Nucleus accumbens (tissue), 56 donors: ENCODE measurements at regions not wholly inside any gene's neighbourhood (a gene's known extent, or its start where the extent isn't known, plus 50 kb on each side); places are given as distances from the start of the nearest gene placed in this dataset.

ENCODE experiments used
- DNase-seq, 56 donors: peaks; one replicate each; lab custom pipeline; 2025; lab: John Stamatoyannopoulos, UW

DNA sequence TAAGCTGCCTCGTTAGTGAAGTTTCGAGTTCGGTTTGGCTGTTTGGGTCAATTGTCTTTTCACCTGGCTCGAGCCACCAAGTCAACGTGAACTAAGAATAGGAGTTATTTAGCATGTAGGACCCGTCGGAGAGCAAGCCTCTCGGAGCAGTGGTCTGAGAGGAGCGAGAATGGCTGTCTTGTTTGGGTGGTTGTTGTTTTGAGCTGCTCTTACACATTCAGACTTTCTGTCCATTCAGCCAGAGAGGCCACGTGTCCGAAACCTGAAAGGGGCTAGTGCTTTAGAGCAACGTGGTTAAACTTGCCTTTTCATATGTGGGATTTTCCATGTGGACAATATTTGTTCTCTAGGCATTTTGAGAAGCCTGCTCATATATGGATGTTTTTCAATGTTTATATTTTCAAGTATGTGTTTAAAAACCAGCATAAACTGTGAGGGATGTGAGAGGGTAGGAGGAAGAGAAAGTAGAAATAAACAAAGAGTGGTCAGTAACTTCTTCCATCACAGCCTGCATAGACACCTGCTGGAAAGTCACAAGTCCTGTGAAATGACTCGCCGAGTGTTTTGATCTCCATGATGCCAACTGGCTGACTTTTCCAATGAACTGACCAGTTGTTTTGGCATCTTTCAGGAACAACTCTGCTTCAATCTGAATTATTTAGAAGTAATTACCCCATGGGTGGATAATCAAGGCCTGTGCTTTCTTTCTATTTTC is 221.0 kb downstream of the ASCL1 start:
- peak in 19 of 56 donors; percentile 1 to 32 (median 5) for DNase-seq

DNA sequence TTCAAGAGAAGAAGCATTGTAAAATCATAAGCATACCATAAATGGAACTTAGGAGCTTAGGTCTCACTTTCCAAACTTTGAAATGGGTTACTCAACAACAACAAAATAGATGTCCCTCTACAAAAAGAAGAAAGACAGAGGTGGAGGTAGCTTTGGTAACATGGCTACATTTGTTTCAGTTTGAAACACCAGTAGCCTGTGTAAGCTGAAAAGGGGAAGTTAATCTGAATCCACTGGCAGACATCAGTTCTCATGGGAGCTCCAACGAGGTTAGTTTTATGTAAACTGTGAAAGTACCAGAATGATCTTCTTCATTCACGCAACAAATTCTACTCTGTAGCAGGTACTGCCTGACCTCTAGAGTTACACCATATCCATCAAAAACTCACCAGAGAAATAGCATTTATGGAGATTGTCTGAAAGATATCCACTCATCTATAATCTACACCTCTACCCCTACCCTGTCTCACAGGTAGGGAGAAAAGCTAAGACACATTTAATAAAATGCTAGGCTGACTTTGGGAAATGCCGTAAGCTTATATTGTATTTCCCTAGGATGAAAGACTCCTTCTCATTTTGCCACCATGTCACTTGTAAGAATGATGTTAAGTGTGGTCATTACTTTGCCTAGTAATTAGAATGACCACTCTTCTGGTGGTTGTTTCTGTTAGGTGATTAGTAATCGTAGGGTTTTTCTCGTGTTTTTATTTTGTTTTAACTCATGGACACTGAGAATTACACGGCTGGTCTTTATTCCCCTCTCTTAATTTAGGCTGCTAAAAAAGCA is 224.1 kb downstream of the ASCL1 start:
- DNase-seq: no peak

DNA sequence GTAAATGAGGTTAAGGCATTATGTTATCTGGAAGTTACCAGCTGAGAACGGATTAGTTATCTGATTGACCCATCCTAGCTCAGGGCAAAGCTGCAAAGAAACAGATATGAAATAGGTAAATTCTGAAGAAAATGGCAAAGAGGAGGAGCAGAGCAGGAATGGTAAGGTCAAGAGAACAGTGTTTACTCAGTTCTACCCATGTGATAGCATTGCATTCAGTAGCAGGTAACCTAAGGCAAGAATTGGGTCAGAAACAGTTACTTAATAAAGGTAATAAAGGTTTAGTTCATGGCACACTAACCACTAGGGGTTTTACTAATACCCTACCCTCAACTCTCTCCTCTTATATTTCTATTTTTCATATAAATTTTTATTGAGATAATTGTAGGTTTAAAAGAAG is 224.8 kb downstream of the ASCL1 start:
- no peak for DNase-seq

DNA sequence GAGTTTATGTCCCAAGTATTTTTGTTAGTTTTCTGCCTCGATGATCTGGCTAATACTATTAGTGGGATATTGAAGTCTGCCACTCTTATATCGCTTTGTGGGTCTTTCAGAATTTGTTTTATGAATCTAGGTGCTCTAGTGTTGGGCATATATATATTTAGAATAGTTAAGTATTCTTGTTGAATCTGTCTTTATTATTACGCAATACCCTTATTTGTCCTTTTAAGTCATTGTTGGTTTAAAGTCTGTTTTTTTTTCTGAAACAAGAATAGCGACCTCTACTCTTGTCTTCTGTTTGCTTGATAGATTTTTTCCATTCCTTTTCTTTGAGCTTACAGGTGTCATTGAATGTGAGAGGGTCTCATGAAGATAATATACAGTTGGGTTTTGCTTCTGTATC is 239.0 kb downstream of the ASCL1 start:
- no peak for DNase-seq

DNA sequence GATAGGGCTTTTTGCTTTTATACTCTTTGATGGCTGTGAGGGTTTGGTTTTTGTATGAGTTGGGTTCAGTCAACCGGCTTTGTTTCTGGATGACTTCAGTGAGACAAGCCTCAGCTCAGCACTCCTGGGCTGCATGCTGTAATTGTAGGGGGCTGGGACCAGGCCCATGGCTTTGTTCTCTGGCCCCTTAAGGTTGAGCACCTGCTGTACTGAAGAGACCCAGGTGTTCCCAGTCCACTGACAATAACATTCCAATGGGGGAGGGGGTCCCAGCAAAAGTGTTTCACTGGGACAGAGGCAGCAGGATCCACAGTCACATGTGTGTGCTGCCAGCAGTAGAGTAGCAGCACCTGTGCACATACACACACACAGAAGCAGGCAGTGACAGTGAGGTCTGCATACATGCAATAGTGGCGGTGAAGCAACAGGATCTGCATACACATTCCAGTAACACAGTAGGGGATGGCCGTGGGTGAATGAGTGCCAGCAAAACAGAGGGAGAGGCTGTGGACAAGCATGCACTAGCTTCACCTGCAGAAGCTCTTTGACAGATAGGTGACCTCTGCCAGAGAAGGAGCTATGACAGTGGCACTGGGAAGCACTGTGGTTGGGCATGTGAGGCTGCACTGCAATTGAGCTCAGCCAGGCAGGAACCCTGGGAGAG is 240.4 kb downstream of the ASCL1 start:
- no peak for DNase-seq

DNA sequence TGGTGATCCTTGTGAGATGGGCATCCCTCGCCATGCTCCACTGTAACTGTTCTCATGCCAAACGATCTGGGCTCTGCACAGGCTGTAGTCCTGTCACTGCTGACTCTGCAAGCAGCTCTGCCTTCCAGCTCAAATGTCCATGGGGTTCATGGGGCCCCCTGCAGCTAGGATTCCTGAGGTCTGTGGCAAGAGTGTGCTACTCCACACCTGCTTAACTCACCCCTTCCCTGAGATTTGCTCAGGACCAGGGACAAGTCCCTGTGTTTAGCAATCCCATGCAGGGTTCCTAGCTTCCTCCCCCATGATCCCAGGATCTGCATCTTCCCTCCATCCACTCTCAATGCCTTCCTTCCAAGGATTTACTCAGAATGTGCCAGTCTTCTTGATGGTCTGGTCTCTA is 241.0 kb downstream of the ASCL1 start:
- DNase-seq: no peak

DNA sequence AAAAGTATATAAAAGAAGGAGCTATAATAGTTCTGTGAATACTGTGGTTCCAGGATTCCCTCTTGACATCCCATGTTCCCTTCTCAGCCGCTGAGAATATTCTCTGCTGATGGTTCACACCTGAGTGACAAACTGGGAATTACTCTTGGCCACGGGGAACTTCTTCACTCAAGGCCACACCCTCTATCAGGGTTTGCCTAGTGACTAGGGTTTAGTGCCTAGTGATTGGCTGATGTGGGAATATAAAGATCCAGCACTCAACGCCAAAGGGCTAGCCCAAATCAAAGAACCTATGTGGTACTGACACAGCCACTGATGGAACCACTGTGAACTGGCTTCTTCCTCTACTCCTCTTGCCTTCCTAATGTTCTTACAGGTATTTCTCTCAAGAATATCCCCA is 248.4 kb downstream of the ASCL1 start:
- DNase-seq: no peak

DNA sequence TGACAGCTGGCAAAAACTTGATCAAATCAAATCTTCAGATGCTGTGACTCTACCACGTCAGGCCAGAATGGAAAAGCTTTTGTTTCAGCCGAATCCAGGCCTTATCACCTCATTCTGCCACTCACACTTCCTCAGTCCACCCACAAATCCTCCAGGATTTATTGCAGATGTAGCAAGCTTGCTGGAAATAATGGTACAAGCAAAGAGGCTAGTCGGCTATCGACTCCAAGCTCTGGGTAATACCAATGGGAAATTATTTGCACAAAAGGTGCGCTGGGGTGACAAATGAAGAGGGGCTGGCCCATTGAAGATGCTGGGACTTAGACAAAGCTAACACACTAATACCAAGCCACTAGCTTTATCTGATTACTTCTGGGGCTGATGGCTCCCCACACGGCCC is 250.5 kb downstream of the ASCL1 start:
- no peak for DNase-seq

DNA sequence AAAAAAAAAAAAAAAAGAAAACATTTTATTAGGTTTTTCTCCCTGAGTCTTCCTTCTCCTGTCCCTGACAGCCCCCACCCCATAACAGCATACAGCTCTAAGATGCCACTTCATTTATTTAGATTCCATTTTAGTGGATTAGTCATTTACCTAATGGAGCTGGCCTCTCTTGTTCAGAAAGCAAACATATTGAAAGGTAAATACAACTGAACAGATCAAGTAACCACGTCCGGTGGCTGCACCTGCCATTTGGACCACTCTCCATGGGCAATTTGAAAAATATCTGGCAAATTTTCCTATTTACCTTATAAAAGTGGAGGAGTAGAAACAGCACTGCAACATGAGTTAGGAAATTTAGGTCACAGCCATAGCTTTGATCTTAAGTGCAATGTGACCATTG is 254.6 kb downstream of the C12orf42 start:
- DNase-seq: no peak

DNA sequence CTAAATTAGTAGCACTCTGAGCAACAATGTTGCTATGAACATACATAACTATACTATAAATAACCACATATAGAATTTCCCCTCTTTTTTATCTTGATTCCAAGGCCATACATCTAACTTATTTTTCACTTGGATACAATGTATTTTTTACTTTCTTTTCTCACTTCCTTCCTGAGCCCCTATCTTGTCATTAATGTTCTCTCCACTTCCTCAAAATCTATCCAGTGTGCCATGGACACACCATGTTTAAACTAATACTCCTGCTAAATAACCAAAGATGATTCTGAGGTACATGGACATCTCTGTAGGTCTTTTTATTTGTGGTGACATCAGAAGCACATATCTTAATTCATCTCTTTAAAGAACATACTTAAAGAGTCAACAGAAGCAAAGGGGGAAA is 251.2 kb downstream of the C12orf42 start:
- DNase-seq: no peak

DNA sequence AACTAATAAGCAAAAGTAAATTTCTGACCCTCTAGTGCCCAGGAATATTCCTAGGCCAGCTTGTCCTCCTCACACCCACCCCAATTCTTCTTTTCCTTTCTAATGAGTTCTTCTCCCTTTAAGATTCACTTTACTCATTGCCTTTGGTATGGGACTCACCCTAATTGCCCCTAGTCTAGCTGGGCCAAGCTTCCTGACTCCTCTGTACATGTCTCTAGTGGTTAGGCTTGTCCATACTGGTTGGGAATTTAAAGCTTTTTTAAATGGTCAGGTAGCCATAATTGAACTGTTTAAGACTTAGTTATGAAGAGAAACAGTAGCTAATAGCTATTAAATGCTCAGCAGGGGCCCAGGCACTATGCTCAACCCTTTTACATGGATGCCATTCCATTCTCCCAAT is 248.2 kb downstream of the C12orf42 start:
- DNase-seq: no peak

DNA sequence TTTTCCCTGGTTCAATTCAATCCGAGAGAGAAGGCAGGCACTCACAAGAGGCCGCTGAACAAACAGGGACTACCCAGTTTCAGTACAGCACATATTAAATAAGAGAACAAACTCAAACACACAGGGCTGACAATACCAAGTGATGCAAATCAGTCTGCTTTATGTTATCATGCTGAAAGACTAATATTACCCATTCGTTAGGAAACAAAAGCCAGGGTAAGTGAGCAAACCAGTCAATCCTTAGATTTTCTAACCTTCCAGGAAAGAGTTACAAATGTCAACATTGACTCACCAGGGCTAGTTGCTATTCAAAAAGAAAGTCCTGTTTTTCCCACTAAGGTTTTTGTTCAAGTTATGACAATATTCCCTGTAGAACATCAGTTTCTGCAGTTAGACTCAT is 246.2 kb downstream of the C12orf42 start:
- DNase-seq: no peak

DNA sequence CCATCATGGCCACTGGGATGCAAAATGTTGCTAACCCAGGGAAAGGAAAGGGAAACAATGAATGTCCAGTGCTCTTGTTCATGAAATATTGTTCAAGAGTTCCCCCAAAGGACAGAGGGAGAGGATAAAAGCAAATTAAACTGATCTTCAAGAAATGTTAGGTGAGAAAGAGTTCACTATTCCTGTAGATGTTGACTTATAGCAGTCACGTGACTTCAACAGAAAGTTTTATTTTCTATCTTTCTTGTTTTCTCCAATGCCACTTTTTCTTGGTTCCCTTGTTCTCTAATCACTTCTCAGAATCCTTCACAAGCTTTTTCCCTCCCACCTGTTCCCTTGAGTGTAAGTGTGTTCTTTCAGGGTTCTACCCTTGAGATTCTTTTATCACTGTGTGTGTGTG is 245.3 kb downstream of the C12orf42 start:
- DNase-seq: no peak
